ENCODE measurements at regions not wholly inside any gene's neighbourhood (a gene's known extent, or its start where the extent isn't known, plus 50 kb on each side); places are given as distances from the start of the nearest gene placed in this dataset.
A peak's percentile ranks its signal among the peaks of the same experiment; 100 is the strongest.

GRCh38 chr1:116208136-116208535 lies 96.9 kb downstream of the MAB21L3 start:
- no peak for DNase-seq
- Histone ChIP-seq H3K4me3 (no peak overlapping the region), H3K27me3 (no peaks in the 10 kb centered on the region), H3K4me1 (peaks cover 0 to 19% (median 7%) of the 10 kb centered on the region in 4 donors), H3K27ac (no peak overlapping the region), H3K9me3 (no peaks in the 10 kb centered on the region), H3K36me3 (no peaks in the 10 kb centered on the region)
- in situ Hi-C loops (cut with MboI; ENCODE audit: low pct_ligation_motif_present in 1 of 4, low pct_unique_long_range_greater_than_20kb in 1 of 4, low sequenced_read_pairs in 3 of 4) (no loop called here), intact Hi-C loops (cut with DNase I; ENCODE audit: low total_unique reads) (no loop called here)
- WGBS, 2 donors (ENCODE audit: low coverage in 1 of 2), result 85 to 98% methylated on average over 6 of the region's 6 CpGs
- TF ChIP-seq POLR2AphosphoS5 (IDR thresholded peaks at IDR 0.05), result no peak
- no peak for TF ChIP-seq POLR2A (IDR thresholded peaks at IDR 0.05)

GRCh38 chr1:116211294-116211693 lies 100.1 kb downstream of the MAB21L3 start:
- in situ Hi-C loops (cut with MboI; ENCODE audit: low pct_ligation_motif_present in 1 of 4, low pct_unique_long_range_greater_than_20kb in 1 of 4, low sequenced_read_pairs in 3 of 4) (no loop called here), intact Hi-C loops (cut with DNase I; ENCODE audit: low total_unique reads) (no loop called here)
- Histone ChIP-seq H3K4me3 (no peak overlapping the region), H3K27me3 (no peaks in the 10 kb centered on the region), H3K27ac (peak overlapping the region in 2 of 4 donors; percentile 13 to 31), H3K9me3 (no peaks in the 10 kb centered on the region), H3K36me3 (no peaks in the 10 kb centered on the region), H3K4me1 (peaks cover 0 to 19% (median 7%) of the 10 kb centered on the region in 4 donors)
- TF ChIP-seq EP300 (IDR thresholded peaks at IDR 0.05; ENCODE audit: low read depth), result no peak
- peak in 1 of 3 donors; percentile 11 for TF ChIP-seq POLR2AphosphoS5 (IDR thresholded peaks at IDR 0.05)
- DNase-seq, result peak; percentile 38
- 57% methylated on average over 5 of the region's 5 CpGs; no CpG with 5 or more reads in 1 of the 2 donors for WGBS, 2 donors (ENCODE audit: low coverage in 1 of 2)

GRCh38 chr1:116218922-116219321 lies 107.7 kb downstream of the MAB21L3 start:
- Histone ChIP-seq H3K4me1 (peaks cover 0 to 3% (median 0%) of the 10 kb centered on the region in 4 donors), H3K36me3 (no peaks in the 10 kb centered on the region), H3K27me3 (no peaks in the 10 kb centered on the region), H3K9me3 (no peaks in the 10 kb centered on the region), H3K27ac (no peak overlapping the region), H3K4me3 (no peak overlapping the region)
- WGBS, 2 donors (ENCODE audit: low coverage in 1 of 2), result 86 to 92% methylated on average over 2 to 6 of the region's 6 CpGs
- intact Hi-C loops (cut with DNase I; ENCODE audit: low total_unique reads) (no loop called here), in situ Hi-C loops (cut with MboI; ENCODE audit: low pct_ligation_motif_present in 1 of 4, low pct_unique_long_range_greater_than_20kb in 1 of 4, low sequenced_read_pairs in 3 of 4) (no loop called here)
- TF ChIP-seq CTCF (IDR thresholded peaks at IDR 0.05) (no peak), POLR2AphosphoS5 (IDR thresholded peaks at IDR 0.05) (no peak), POLR2A (IDR thresholded peaks at IDR 0.05) (no peak), EP300 (IDR thresholded peaks at IDR 0.05; ENCODE audit: low read depth) (no peak)
- no peak for DNase-seq

- no peaks in the 10 kb centered on the region for H3K27me3 ChIP-seq
- H3K9me3 ChIP-seq, result no peaks in the 10 kb centered on the region
- no peaks in the 10 kb centered on the region for H3K36me3 ChIP-seq
- H3K27ac ChIP-seq, result no peak overlapping the region
- intact Hi-C loops (cut with DNase I; ENCODE audit: low total_unique reads), result no loop called here
- TF ChIP-seq POLR2A (IDR thresholded peaks at IDR 0.05) (no peak), CTCF (IDR thresholded peaks at IDR 0.05) (no peak), POLR2AphosphoS5 (IDR thresholded peaks at IDR 0.05) (no peak), EP300 (IDR thresholded peaks at IDR 0.05; ENCODE audit: low read depth) (no peak)
- in situ Hi-C loops (cut with MboI; ENCODE audit: low pct_ligation_motif_present in 1 of 4, low pct_unique_long_range_greater_than_20kb in 1 of 4, low sequenced_read_pairs in 3 of 4), result no loop called here
- H3K4me1 ChIP-seq, result peaks cover 0 to 7% (median 0%) of the 10 kb centered on the region in 4 donors
- 75 to 90% methylated on average over 3 to 5 of the region's 5 CpGs for WGBS, 2 donors (ENCODE audit: low coverage in 1 of 2)
- H3K4me3 ChIP-seq, result no peak overlapping the region
- DNase-seq, result no peak
Observed at GRCh38 chr1:116219651-116220434, 108.6 kb downstream of the MAB21L3 start.

- WGBS, 2 donors (ENCODE audit: low coverage in 1 of 2), result 15 to 29% methylated on average over 2 of the region's 2 CpGs
- no peak overlapping the region for H3K4me3 ChIP-seq
- DNase-seq, result no peak
- in situ Hi-C loops (cut with MboI; ENCODE audit: low pct_ligation_motif_present in 1 of 4, low pct_unique_long_range_greater_than_20kb in 1 of 4, low sequenced_read_pairs in 3 of 4) (no loop called here), intact Hi-C loops (cut with DNase I; ENCODE audit: low total_unique reads) (no loop called here)
- H3K9me3 ChIP-seq, result no peaks in the 10 kb centered on the region
- no peaks in the 10 kb centered on the region for H3K36me3 ChIP-seq
- H3K4me1 ChIP-seq, result peaks cover 0 to 7% (median 0%) of the 10 kb centered on the region in 4 donors
- TF ChIP-seq CTCF (IDR thresholded peaks at IDR 0.05) (no peak), EP300 (IDR thresholded peaks at IDR 0.05; ENCODE audit: low read depth) (no peak), POLR2AphosphoS5 (IDR thresholded peaks at IDR 0.05) (no peak), POLR2A (IDR thresholded peaks at IDR 0.05) (no peak)
- no peaks in the 10 kb centered on the region for H3K27me3 ChIP-seq
- no peak overlapping the region for H3K27ac ChIP-seq
Observed at GRCh38 chr1:116224111-116224510, 112.9 kb downstream of the MAB21L3 start.

All from transverse colon (tissue), 4 donors.